GM12872 (cell line): ENCODE measurements at regions not wholly inside any gene's neighbourhood (a gene's known extent, or its start where the extent isn't known, plus 50 kb on each side); places are given as distances from the start of the nearest gene placed in this dataset.

ENCODE experiments used
- CTCF ChIP-seq: IDR thresholded peaks from 3 replicates; pipeline ENCODE4 v1.5.1; 2011; ENCODE audit warnings: low read depth, mild to moderate bottlenecking, low read length, moderate library complexity; ENCODE audit not compliant: insufficient read depth

DNA sequence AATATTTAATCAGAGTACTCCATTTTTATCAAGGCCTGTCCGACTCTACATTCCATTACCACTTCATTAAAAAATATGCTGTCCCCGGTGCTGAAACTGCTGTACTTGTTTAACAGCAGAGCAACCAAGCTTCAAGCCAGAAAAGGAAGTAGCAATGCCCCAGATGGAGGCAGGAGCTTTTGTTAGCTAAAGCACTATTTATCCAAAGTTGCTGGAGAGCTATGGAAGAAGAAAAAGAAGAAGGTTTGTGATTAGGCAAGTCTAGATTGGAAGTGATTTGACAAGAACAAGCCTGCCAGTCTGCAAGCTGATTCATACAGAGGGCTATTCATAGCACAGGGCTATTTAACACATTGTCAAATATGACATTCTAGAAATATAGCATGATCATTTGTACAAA, 160.9 kb upstream of the SPTLC3 start:
- TF ChIP-seq CTCF: no peak

DNA sequence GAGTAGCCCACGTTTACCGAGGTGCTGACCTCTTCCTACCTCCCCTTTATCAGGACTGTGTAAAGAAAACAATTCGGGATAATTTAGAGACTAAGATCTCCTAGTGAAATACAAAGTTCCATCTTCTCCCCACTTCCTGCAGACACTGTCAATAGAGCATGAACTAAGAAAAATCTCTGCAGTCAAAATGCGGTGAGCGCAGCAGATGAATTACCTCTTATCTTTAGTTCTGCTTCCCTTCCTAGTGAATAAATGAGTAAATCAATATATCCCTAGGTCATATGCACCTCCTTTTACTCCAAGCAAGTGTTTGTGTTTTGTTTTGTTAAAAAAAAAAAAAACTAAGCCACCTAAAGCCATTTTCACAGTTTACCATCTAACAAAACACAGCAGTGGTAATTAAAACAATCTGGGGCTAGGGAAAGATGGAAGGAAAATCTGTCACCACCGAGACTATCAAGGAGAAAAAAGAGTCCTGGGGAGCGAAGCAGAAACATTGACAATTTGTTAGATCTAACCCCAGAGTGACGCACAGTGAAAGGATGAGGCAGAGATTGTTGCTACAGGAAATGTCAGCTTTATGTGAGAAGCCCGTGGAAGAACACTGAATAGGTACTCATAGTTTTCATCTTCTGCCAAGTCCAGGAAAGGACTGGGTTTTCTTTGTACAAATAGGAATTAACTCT, 159.4 kb upstream of the SPTLC3 start:
- no peak for TF ChIP-seq CTCF

- TF ChIP-seq CTCF: no peak
Observed at GRCh38 chr20:12860619-12861247, 148.0 kb upstream of the SPTLC3 start.

DNA sequence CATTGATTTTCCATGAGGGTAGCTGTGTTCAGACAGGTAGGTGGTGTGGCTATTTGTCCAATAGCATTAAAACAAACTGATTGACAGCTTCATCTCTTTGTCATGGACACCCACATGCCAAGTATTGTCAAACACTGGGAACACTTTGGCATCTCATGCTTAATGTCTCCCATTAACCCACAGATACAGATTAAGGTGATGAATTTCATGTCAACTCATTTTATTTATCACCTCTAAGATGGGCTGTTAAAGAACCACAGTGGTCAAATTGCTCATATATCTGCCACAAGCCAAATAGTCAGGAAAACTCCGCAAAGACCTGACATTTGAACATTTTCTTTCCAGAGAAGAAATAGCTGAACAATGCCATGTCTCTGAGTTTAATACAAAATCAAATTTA, 139.1 kb upstream of the SPTLC3 start:
- TF ChIP-seq CTCF: no peak

GRCh38 chr20:12870588-12870987, 138.2 kb upstream of the SPTLC3 start:
- TF ChIP-seq CTCF: no peak

GRCh38 chr20:12874933-12875332, 133.8 kb upstream of the SPTLC3 start:
- TF ChIP-seq CTCF: no peak

GRCh38 chr20:12875510-12875909, 133.3 kb upstream of the SPTLC3 start:
- no peak for TF ChIP-seq CTCF
